ENCODE measurements at regions not wholly inside any gene's neighbourhood (a gene's known extent, or its start where the extent isn't known, plus 50 kb on each side); places are given as distances from the start of the nearest gene placed in this dataset.
"Not testable (repeated sequence)": the region's sequence is repeated elsewhere in the genome, so short reads cannot be mapped to it uniquely, and the experiment has no call there.

GRCh38 chr5:125456005-125456404 lies 709.6 kb upstream of the ZNF608 start:
- TF ChIP-seq CTCF, POLR2A (IDR thresholded peaks at IDR 0.05): not testable (repeated sequence)
